ENCODE measurements at regions not wholly inside any gene's neighbourhood (a gene's known extent, or its start where the extent isn't known, plus 50 kb on each side); places are given as distances from the start of the nearest gene placed in this dataset.

- no peaks in the 10 kb centered on the region for H3K27me3 ChIP-seq
- intact Hi-C loops (cut with DNase I), result no loop called here
- no peaks in the 10 kb centered on the region for H3K9me3 ChIP-seq
- no peak for TF ChIP-seq CTCF (IDR thresholded peaks at IDR 0.05)
- H3K27ac ChIP-seq, result no peak overlapping the region
- no peak for DNase-seq (ENCODE audit: low spot score in 2 of 2)
- H3K4me1 ChIP-seq, result no peaks in the 10 kb centered on the region
- no peaks in the 10 kb centered on the region for H3K36me3 ChIP-seq
- no peak overlapping the region for H3K4me3 ChIP-seq
Measured at GRCh38 chr13:110070046-110070445, 236.9 kb downstream of the COL4A1 start.

- intact Hi-C loops (cut with DNase I), result no loop called here
- no peaks in the 10 kb centered on the region for H3K4me1 ChIP-seq
- H3K27ac ChIP-seq, result no peak overlapping the region
- H3K9me3 ChIP-seq, result no peaks in the 10 kb centered on the region
- H3K27me3 ChIP-seq, result no peaks in the 10 kb centered on the region
- H3K36me3 ChIP-seq, result no peaks in the 10 kb centered on the region
- H3K4me3 ChIP-seq, result no peak overlapping the region
- DNase-seq (ENCODE audit: low spot score in 2 of 2), result no peak
- no peak for TF ChIP-seq CTCF (IDR thresholded peaks at IDR 0.05)
Measured at GRCh38 chr13:110068176-110068473, 238.8 kb downstream of the COL4A1 start.

GRCh38 chr13:110067355-110068175 lies 239.4 kb downstream of the COL4A1 start:
- Histone ChIP-seq H3K4me3 (no peak overlapping the region), H3K9me3 (no peaks in the 10 kb centered on the region), H3K27ac (no peak overlapping the region), H3K36me3 (no peaks in the 10 kb centered on the region), H3K27me3 (no peaks in the 10 kb centered on the region), H3K4me1 (no peaks in the 10 kb centered on the region)
- intact Hi-C loops (cut with DNase I), result no loop called here
- TF ChIP-seq CTCF (IDR thresholded peaks at IDR 0.05), result no peak
- DNase-seq (ENCODE audit: low spot score in 2 of 2), result no peak

- H3K36me3 ChIP-seq, result no peaks in the 10 kb centered on the region
- TF ChIP-seq CTCF (IDR thresholded peaks at IDR 0.05), result no peak
- intact Hi-C loops (cut with DNase I), result no loop called here
- H3K27ac ChIP-seq, result no peak overlapping the region
- no peaks in the 10 kb centered on the region for H3K4me1 ChIP-seq
- H3K27me3 ChIP-seq, result no peaks in the 10 kb centered on the region
- no peak for DNase-seq (ENCODE audit: low spot score in 2 of 2)
- H3K4me3 ChIP-seq, result no peak overlapping the region
- H3K9me3 ChIP-seq, result no peaks in the 10 kb centered on the region
Measured at GRCh38 chr13:110065780-110066179, 241.2 kb downstream of the COL4A1 start.

GRCh38 chr13:110063490-110064421 lies 243.2 kb downstream of the COL4A1 start:
- TF ChIP-seq CTCF (IDR thresholded peaks at IDR 0.05), result no peak
- H3K9me3 ChIP-seq, result no peaks in the 10 kb centered on the region
- intact Hi-C loops (cut with DNase I), result no loop called here
- H3K36me3 ChIP-seq, result no peaks in the 10 kb centered on the region
- no peaks in the 10 kb centered on the region for H3K4me1 ChIP-seq
- H3K27ac ChIP-seq, result no peak overlapping the region
- no peak overlapping the region for H3K4me3 ChIP-seq
- no peak for DNase-seq (ENCODE audit: low spot score in 2 of 2)
- no peaks in the 10 kb centered on the region for H3K27me3 ChIP-seq

All from ascending aorta (tissue), 2 donors.